Left colon (tissue), 2 donors: ENCODE measurements at regions not wholly inside any gene's neighbourhood (a gene's known extent, or its start where the extent isn't known, plus 50 kb on each side); places are given as distances from the start of the nearest gene placed in this dataset.
"Not testable (repeated sequence)": the region's sequence is repeated elsewhere in the genome, so short reads cannot be mapped to it uniquely, and the experiment has no call there.

Source experiments
- ATAC-seq: fragments of 200-7000 bp; cut with Tn5 transposase; one replicate; pipeline ENCODE4 v1.9.1; 2020; ENCODE audit warnings: mild to moderate bottlenecking, moderate library complexity
- DNase-seq, 2 donors: peaks; one replicate each; pipeline ENCODE4 v3.0.0-alpha.2; 2020
- intact Hi-C, 2 donors: fragments of 100-400 bp; cut with DNase I in 1 of 2; cut with micrococcal nuclease in 1 of 2; formaldehyde crosslinking; loops; one replicate each; pipeline versions ENCODE4 v1.11.2 to v1.14.0; 2022; cut with DNase I, micrococcal nuclease
- donor health status: DM: no; HTN: no; CAD: no.
- donor health status: DM: yes; HTN: yes; CAD: no.

DNA sequence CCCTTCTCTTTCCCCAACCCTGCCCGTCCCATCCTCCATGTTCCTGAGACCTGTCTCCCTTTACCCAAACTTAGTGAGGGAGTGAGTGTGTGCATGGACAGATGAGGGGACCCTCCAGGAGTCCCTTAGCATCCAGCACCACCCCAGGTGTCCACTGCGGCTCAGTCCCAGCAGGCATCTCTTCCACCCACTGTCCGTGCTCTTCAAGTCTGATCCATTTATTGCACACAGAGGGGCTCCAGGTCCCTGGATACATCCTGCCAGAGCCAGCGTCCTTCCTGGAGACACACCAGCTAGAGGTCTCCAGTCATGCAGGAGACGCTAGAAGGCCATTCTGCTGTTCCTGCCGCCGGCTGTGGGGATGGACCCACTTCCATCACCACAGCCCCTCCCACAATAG is 239.2 kb downstream of the ADGRD1 start:
- ATAC-seq, result no peak
- intact Hi-C loops, result no loop called here
- no peak for DNase-seq

DNA sequence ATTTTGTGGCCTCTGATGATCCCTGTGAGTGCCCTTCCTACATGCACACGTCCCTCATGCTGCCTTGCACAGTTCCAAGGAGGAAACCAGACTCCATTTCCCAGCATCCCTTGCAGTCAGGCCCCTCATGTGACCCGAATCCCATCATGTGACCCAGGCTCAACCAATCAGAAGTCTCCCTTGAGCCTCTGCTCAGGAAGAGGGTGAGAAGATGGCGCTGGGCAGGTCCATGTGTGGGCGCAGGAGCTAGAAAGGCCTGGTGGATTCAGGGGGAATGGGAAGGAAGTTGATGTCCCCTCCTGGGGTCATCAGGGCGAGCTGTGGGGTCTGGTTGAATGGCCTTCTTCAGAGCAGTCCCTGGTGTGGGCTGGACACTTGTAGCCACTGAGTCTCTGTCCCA is 240.5 kb downstream of the ADGRD1 start:
- DNase-seq (no peak), ATAC-seq (no peak)
- intact Hi-C loops, result no loop called here

DNA sequence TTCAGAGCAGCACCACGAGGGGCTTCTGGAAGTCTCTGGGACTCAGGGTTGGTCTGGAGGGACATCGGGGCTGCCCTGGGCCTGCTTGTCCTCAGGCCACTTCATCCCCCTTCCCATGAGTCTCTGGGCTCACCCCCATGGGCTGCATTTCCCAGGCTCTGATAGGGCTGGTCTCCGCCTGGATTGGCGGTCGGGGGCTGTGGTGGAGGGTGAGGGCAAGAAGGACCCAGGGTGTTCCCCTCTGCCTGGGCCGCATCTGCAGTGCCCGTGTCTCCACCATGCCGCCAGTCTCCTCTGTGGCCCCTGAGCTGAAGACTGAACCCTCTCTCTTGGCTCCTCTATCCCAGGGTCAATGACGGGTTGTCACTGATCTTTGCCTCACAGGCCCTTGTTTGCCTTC is 242.1 kb downstream of the ADGRD1 start:
- DNase-seq (no peak), ATAC-seq (no peak)
- intact Hi-C loops, result no loop called here

DNA sequence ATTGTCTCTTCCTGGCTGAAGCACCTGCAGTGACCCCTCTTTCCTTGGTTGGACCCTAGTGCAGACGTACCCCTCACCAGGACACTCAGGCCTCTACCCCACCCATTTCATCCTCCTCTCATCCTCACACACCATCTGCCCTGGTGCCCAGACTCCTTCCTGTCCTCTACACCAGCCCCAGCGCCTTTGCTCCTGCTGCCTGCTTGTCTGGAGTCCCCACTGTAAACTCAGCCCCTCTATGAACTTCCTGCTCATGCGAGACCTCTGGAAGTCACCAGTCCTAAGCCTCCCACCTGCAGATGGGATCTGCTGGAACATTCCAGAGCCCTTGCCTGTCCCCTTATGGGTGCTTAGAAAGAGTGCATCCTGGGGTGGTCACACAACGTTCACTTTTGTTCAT is 242.5 kb downstream of the ADGRD1 start:
- no peak for DNase-seq
- intact Hi-C loops, result no loop called here
- ATAC-seq, result no peak

DNA sequence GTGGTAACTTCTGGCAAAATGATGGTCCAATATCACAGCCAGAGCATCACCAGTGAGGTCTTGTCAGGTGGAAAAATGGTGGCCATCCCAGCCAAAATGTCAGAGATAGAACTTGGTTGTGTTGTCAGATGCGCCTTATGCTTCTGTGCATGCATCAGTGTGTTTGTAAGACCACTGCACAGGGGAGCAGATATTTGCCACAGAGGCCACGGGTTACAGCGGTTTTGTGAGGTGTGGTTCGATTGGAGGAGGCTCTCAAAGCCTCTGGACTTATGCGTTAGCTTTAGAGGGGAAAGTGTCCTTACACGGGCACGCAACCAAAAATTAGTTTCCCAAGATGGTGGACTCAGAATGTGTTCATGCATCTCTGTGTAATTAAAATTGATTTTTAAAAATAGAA is 243.8 kb downstream of the ADGRD1 start:
- intact Hi-C loops, result no loop called here
- ATAC-seq (no peak), DNase-seq (no peak)

DNA sequence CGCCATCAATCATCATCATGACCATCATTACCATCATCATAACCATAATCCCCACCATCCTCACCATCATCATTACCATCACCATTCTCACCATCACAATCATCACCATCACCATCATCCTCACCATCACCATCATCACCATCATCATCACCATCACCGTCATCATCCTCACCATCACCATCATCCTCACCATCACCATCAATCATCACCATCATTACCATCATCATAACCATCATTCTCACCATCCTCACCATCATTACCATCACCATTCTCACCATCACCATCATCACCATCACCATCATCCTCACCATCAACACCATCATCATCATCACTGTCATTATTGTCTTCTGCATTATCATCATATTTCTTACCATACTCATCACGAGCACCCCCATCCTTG is 245.5 kb downstream of the ADGRD1 start:
- no peak for DNase-seq
- intact Hi-C loops, result no loop called here
- ATAC-seq, result no peak

DNA sequence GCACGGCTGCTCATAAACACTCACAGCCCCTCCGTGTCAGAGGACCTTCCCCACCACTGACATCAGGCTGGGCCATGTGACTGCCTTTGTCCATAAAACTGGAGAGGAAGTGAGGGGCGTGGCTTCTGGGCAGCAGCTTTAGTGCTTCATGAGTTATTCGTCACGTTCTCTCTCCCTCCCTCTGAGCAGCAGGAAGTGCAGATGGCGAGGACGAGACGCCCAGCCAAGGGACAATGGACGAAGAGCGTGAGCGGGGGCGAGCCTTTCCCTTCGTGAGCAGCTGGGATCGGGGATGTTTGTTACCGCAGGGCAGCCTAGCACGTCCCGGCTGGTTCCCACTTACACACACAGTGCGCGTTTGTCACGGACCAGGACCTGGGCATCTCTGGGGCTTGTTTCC is 248.2 kb downstream of the ADGRD1 start:
- intact Hi-C loops, DNase-seq, ATAC-seq: not testable (repeated sequence)

DNA sequence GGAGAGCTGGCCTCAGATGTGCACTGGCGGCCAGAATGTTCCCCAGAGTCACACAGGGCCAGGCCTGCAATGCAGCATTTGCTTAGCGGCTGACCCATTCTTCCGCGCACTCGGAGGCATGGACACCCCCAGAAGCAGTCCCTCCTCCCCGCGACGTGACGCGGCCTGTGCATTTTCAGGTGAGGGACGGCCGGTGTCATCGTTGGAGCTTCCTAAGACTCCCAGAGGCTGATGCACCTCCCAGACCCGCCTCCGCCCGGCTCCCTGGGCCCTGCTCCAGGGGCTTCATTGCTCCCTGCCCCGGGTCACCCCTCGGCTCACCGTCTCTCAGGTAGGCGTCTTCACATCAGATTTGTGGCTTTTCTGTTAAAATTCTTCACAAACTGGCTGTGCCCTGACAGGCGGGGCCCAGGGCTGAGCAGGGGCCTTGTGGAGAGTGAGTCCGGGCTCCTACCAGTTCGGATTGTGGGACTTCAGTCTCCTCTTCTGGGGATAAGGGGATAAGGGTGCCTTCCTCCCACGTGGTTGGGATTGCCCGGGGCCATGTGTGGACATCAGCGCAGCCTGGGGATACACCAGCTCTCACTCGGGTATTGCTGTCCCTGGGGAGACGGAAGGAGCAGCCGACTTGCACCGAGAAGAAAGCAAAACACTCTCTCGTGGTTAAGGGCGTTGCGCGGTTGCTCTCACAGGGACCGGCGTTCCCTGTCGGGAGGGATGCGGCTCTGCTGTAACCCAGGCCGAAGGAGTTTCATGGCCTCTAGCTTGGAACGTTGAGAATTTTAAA is 249.1 kb downstream of the ADGRD1 start:
- intact Hi-C loops, result no loop called here
- no peak for DNase-seq
- no peak for ATAC-seq

DNA sequence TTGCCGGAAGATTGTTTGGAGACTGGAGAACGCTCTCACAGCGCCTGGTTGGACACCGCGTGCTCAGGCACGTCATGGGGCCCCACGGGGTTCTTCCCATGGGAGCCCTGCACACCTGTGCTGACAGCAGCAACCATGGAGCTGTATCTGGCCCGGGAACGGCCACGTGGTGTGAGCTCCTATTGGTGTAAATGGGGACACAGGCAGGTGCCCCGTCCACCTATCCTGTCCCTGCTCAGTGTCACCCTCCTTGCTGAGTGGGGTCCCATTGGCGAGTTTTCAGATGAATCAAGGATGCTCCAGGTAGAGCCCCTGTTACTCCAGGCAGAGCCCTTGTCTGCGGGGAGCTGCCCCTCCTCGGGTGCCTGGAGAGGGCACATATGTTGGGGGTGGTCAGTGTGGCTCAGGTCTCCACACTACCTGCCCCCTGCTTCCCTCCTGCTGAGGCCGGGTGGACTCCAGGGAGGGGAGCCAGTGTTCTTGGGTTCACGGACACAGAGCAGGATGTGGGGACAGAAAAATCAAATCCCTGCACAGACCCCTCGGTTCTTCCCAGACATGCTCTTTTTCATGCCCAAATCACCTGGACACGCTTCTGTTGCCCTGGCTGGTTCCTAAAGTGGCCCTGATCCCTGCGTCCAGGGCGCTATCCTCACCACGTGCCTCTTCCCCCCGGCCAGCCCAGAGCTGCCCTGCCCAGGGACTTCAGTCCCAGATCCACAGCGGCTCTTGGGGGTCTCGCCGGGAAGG is 250.1 kb downstream of the ADGRD1 start:
- intact Hi-C loops, result no loop called here
- ATAC-seq (no peak), DNase-seq (no peak)

DNA sequence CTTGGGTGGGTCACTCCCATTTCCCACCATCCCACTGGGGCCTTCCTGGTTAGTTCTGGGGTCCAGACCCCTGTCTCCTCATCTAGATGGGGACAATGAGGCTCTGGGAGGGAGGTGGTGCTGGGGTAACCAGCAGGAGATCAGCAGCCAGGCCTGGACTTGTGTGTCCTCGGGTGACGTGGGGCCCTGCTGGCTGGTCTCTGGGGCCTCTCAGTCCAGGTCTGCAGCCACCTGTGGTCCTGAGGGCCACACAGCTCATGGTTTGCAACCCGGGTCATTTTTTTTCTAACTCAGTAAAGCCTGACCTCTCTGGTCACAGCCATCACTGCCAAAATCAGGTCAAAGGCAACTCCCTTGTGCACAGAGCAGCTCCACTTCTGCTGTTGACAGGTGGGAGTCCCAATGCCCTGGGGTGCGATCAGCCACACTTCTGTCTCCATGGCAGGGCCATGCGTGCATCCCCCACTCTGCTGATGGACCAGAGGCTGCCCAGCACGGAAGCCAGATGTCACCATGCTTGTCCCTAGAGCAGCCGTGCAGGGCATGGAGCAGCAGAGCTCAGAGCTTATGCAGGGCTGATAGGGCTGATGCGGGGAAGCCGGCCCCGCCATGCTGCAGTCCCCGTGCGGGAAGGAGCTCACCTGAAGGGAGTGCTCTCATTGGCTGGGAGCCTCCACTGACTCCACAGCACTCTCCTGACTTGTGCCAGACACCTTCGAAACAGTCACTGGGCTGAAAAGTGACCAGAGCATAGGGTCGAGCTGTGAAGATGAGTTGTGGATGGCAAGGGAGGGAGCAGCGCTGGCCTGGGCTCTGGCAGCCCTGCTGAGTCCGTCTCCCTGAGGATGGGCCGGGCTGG is 250.9 kb downstream of the ADGRD1 start:
- no peak for DNase-seq
- intact Hi-C loops, result no loop called here
- no peak for ATAC-seq

DNA sequence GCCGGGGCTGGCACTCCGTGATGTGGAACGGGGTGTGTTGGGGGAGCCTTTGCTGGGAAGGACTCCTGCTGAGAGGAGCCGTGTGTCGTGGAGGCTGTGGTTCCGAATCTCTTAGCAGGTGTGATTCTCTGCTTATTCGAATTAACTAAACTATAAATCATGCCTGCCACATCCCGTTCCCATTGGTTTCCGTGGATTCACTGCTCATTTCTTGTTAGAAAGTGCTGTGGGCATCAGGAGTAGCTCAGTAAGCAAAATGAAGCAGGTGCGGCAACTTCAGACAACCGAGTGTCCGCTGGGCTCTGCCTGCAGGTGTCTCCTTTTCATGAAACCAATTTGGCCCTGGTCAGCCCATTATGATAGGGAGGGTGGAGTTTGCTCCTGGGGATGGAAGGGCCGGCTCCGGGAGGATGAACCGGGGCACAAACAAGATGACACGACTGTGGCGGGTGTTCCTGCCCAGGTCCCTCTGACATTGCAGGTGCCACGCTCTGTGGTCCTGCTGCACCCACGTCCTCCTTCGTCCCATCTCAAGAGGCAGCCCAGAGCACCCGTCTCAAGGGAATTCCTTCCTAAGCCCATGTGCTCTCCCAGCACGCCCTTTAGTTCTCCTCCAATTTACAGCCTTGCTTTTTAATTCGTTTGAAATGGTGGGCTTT is 251.7 kb downstream of the ADGRD1 start:
- ATAC-seq, intact Hi-C loops, DNase-seq: not testable (repeated sequence)

DNA sequence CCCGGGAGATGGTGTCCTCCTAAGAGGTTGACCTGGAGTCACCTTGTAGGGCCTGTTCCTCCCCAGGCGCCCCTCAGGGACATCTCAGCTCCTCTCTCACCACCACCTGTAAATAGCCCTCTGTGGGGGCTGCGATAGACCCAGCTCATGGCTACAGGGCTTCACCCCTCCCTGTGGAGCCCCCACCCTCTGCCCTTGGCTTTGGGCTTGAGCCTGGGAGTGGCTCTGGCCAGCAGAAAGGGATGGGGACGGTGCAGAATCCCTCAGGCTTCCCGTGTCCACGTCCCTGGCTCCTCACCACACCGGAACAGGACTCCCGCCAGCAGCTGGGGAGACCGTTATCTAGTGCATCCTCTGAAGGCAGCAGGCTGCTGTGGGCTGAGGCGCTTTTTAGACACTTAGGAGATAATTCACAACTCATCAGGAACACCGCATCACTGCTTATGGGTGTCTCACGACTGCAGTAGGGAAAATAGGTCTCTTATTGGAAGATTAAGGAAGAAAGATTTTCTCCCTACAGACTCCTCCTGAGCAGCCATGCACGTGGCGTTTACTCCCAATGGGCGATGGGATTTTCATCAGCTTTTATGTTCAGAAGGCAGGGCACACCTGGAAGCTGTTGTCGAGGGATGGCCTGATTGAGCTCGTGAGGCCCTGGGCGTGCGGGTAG is 253.1 kb downstream of the ADGRD1 start:
- DNase-seq, ATAC-seq, intact Hi-C loops: not testable (repeated sequence)

DNA sequence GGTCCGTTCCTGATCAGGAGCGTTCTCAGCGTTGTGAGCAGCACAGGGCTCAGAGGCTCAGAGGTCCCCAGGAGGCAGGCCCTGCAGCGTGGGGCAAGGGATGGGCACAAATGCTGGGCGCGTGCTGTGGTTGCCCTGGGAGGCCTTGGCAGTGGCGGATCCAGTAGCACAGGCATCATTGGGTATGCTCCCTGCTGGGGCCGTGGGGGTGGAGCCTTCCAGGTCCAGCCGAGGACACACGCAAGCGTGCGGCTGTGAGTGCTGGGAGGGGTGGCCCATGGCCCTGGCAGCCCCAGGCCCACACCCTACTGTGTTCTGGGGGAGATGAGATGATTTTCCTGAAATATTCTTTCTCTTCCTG is 253.6 kb downstream of the ADGRD1 start:
- DNase-seq, intact Hi-C loops, ATAC-seq: not testable (repeated sequence)

DNA sequence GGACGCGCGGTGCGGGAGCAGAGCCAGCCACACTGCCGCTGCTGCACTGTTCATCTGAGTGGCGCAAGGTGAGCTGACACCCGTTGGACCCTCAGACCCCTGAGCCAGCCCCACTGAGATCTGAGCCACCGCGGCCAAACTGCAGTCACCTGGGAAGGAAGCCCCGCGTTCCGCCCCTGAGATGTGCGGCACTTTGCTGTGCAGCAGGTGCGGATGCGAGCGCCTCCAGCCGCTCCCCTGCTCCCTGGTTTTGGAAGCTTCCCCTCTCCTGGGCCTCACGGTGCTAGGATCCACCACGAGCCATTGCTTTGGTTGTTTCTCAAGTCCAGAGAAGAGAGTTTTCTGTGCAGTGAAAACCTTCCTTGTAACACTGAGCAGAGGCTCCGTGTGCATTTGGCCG is 254.1 kb downstream of the ADGRD1 start:
- DNase-seq, intact Hi-C loops, ATAC-seq: not testable (repeated sequence)

DNA sequence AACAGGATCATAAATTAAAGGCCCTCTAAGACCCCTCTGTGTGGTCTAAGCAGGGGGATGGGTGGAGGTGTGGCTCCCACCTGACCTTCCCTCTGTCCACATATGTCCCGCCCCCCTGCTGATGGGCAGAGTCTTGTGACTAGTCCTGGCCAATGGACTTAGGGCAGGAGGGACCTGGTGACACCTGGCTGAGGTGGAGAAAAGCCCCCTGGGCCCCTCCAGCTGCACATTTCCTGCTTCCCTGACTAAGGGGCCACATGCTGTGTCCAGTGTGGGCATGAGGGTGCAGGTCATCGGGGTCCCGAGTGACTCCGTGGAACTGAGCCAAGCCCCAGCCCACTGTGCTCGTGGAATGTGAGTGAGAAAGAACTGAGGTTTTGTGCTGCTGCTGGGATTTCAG is 254.7 kb downstream of the ADGRD1 start:
- DNase-seq, result no peak
- intact Hi-C loops, result no loop called here
- no peak for ATAC-seq

DNA sequence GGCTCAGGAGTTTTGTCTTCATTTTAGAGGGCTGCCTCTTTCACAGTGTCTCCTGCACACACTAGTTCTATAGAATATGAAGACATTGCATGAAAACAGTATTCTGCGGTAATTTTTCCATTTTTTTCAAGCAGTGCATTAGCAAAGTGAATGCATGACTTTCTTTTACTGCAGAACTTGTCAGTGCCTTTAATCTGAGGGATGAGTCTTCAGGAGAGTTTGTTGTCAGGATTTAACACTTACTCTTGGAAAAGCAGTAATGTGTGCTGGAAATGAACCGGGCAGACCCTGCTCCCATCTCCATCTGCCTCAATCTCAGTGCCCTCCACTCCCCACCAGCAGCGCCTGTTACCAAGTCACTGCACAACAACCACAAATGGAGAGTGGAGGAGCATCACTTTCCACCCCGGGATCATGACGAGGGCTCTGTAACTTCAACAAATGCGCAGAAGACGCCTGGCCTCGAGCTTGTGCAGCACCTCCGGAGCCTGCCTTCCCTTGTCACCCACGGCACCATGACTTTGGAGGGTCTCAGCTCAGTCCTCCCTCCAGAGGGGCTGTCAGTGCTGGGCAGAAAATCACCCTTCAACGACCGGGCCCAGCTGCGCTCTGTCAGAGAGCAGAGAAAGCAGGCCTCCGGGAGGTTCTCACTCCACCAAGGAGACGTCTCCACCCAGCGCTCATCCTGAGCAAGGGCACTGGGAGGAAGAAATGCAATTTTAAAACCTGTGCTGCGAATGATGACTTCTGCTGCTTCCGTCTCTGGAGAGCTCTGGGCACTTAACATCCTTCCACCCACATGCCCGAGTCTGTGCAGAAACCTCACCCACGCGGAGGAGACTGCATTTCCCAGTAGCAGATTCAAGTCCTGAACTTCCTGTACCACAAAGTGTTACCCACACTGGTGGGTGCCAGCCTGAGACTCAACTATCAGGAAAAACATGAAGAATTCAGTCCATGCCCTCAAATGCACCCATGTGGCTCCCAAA is 255.7 kb downstream of the ADGRD1 start:
- no peak for DNase-seq
- no peak for ATAC-seq
- intact Hi-C loops, result no loop called here

DNA sequence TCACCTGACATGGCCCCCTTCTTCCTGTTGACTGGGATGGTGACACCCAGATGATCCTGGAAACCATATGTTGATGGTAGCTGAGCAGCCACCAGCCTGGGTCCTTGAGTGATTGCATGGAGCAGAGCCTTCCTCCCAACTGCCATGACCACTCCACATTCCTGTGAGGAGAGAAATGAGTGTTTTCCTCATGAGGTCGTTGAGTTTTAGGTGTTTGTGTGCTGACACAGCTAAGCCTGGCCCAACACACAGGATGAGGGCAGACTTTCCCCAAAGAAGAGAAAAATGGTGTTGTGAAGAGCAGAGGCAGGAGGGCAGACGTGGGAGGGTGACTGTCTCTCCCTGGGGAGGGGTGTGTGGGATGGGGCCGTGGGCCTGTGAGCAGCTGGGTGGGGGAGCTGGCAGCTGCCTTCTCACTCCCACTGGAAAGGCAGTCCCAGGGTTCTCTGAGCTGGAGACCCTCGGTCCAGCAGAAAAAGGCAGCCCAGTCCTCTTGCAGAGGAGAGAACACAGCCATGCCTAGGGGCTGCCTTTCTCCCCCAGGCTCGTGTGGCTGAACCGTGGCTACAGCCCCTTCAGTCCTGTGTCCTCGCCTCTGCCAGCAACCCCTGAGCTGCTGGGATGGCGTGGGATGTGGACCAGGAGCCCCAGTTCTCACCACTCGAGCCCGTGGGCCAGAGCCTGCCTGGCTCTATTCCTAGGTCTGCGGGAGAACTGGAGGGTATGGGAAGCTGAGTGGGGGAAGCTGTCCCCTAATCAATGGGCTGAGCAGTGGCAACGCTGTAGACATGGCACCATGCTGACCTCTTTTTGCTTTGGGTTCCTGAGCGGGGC is 257.0 kb downstream of the ADGRD1 start:
- no peak for ATAC-seq
- intact Hi-C loops, result no loop called here

More for the DNA sequence above, 257.0 kb downstream of the ADGRD1 start:
- no peak for DNase-seq
